HG02840 (cell line): ENCODE measurements at regions not wholly inside any gene's neighbourhood (a gene's known extent, or its start where the extent isn't known, plus 50 kb on each side); places are given as distances from the start of the nearest gene placed in this dataset.
"Not testable (repeated sequence)": the region's sequence is repeated elsewhere in the genome, so short reads cannot be mapped to it uniquely, and the experiment has no call there.

Experiments
- ATAC-seq: cut with Tn5 transposase; IDR thresholded peaks from one replicate; pipeline ENCODE4 v1.9.1; 2021; ENCODE audit warnings: mild to moderate bottlenecking, moderate library complexity, moderate number of reproducible peaks; ENCODE audit not compliant: unreplicated experiment, low FRiP score

- no peak for ATAC-seq
Observed at GRCh38 chr2:53610260-53610659, 157.3 kb upstream of the CHAC2 start.

GRCh38 chr2:53609551-53609950 is 158.1 kb upstream of the CHAC2 start:
- ATAC-seq = no peak

GRCh38 chr2:53608293-53608692 is 159.3 kb upstream of the CHAC2 start:
- ATAC-seq = no peak

GRCh38 chr2:53600815-53601214 is 166.8 kb upstream of the CHAC2 start:
- ATAC-seq = no peak

- not testable (repeated sequence) for ATAC-seq
Observed at GRCh38 chr2:53586733-53587612, 180.6 kb upstream of the CHAC2 start.

GRCh38 chr2:53584986-53585385 is 182.6 kb upstream of the CHAC2 start:
- no peak for ATAC-seq

GRCh38 chr2:53583583-53583982 is 184.0 kb upstream of the CHAC2 start:
- ATAC-seq = no peak

- ATAC-seq = no peak
Observed at GRCh38 chr2:53582556-53582955, 185.0 kb upstream of the CHAC2 start.

- no peak for ATAC-seq
Observed at GRCh38 chr2:53576166-53576565, 191.4 kb upstream of the CHAC2 start.

- ATAC-seq = no peak
Observed at GRCh38 chr2:53575721-53576124, 191.9 kb upstream of the CHAC2 start.

GRCh38 chr2:53572696-53573095 is 194.9 kb upstream of the CHAC2 start:
- ATAC-seq = no peak

GRCh38 chr2:53569957-53570727 is 197.5 kb upstream of the CHAC2 start:
- ATAC-seq = no peak

- no peak for ATAC-seq
Observed at GRCh38 chr2:53568469-53568868, 199.1 kb upstream of the CHAC2 start.

- ATAC-seq = no peak
Observed at GRCh38 chr2:53567073-53567472, 200.5 kb upstream of the CHAC2 start.

GRCh38 chr2:53562407-53562806 is 205.2 kb upstream of the CHAC2 start:
- no peak for ATAC-seq

GRCh38 chr2:53561155-53561554 is 206.4 kb upstream of the CHAC2 start:
- no peak for ATAC-seq

GRCh38 chr2:53559302-53559966 is 208.2 kb upstream of the CHAC2 start:
- ATAC-seq = no peak

GRCh38 chr2:53558867-53559266 is 208.7 kb upstream of the CHAC2 start:
- no peak for ATAC-seq

GRCh38 chr2:53549497-53549896 is 218.1 kb upstream of the CHAC2 start:
- ATAC-seq = no peak

GRCh38 chr2:53545604-53546003 is 222.0 kb upstream of the CHAC2 start:
- ATAC-seq = no peak
